HEK293 (cell line): ENCODE measurements at regions not wholly inside any gene's neighbourhood (a gene's known extent, or its start where the extent isn't known, plus 50 kb on each side); places are given as distances from the start of the nearest gene placed in this dataset.
"Not testable (repeated sequence)": the region's sequence is repeated elsewhere in the genome, so short reads cannot be mapped to it uniquely, and the experiment has no call there.

Experiments used
- CTCF ChIA-PET: fragments of 350-600 bp; formaldehyde crosslinking; extraction: SDS; loops from one replicate; lab custom pipeline; 2021; ENCODE audit warnings: antibody characterized with exemption; lab: Yijun Ruan, JAX
- POLR2A ChIA-PET: fragments of 300-600 bp; formaldehyde crosslinking; extraction: SDS; loops from one replicate; lab custom pipeline; 2020; ENCODE audit warnings: antibody characterized with exemption, inconsistent platforms; lab: Yijun Ruan, JAX
- H3K27ac ChIP-seq: fragments of 200-500 bp; sonication (Bioruptor generic); 2 replicates; pipeline ENCODE4 v1.5.1; 2014; ENCODE audit warnings: low read depth, low read length, control low read depth, inconsistent platforms; ENCODE audit errors: extremely low read depth
- H3K36me3 ChIP-seq, 2 experiments: fragments of 200-500 bp in 1 of 2; sonication (Bioruptor generic) in 1 of 2; 1 replicate in 1 of 2; 2 replicates in 1 of 2; pipeline ENCODE4 v1.5.1; 2014 to 2017; ENCODE audit warnings: inconsistent platforms in 2 of 2, low read length in 2 of 2; ENCODE audit not compliant: control insufficient read depth in 2 of 2, insufficient read depth in 1 of 2
- H3K4me1 ChIP-seq: fragments of 200-500 bp; sonication (Bioruptor generic); 2 replicates; pipeline ENCODE4 v1.5.1; 2014; ENCODE audit warnings: mild to moderate bottlenecking, low read length, inconsistent platforms; ENCODE audit not compliant: control insufficient read depth, insufficient read depth
- H3K4me3 ChIP-seq: 2 replicates; pipeline ENCODE4 v1.5.1; 2011; ENCODE audit warnings: low read depth, mild to moderate bottlenecking, control low read depth, low read length, moderate library complexity
- H3K9me3 ChIP-seq: fragments of 200-500 bp; sonication (Bioruptor generic); 2 replicates; pipeline ENCODE4 v1.5.1; 2014; ENCODE audit warnings: low read depth, low read length, inconsistent platforms; ENCODE audit not compliant: control insufficient read depth, insufficient read depth
- EGR2 ChIP-seq: fragments of 450-650 bp; formaldehyde crosslinking; IDR thresholded peaks from 2 replicates; pipeline ENCODE4 v1.5.1; 2016; ENCODE audit warnings: low read depth, missing biosample characterization, missing genetic modification characterization
- FEZF1 ChIP-seq: fragments of 450-650 bp; formaldehyde crosslinking; IDR thresholded peaks from 2 replicates; pipeline ENCODE4 v1.5.1; 2016; ENCODE audit warnings: missing biosample characterization, missing genetic modification characterization
- RBAK ChIP-seq: fragments of 450-650 bp; formaldehyde crosslinking; IDR thresholded peaks from 2 replicates; pipeline ENCODE4 v1.5.1; 2016; ENCODE audit warnings: missing biosample characterization, missing genetic modification characterization
- TRIM28 ChIP-seq: IDR thresholded peaks from 2 replicates; pipeline ENCODE4 v1.6.1; 2011; ENCODE audit warnings: low read length, control low read depth, borderline replicate concordance
- ZBTB8A ChIP-seq: fragments of 450-650 bp; formaldehyde crosslinking; IDR thresholded peaks from 2 replicates; pipeline ENCODE4 v1.5.1; 2016; ENCODE audit warnings: missing biosample characterization, missing genetic modification characterization
- ZEB2 ChIP-seq: fragments of 450-650 bp; formaldehyde crosslinking; IDR thresholded peaks from 2 replicates; pipeline ENCODE4 v1.5.1; 2016; ENCODE audit warnings: missing biosample characterization, missing genetic modification characterization
- ZFHX2 ChIP-seq: fragments of 450-650 bp; formaldehyde crosslinking; conservative IDR thresholded peaks from 2 replicates; pipeline ENCODE4 v1.5.1; 2016; ENCODE audit warnings: missing biosample characterization, missing genetic modification characterization
- ZNF114 ChIP-seq: fragments of 450-650 bp; formaldehyde crosslinking; IDR thresholded peaks from 2 replicates; pipeline ENCODE4 v1.5.0; 2017; ENCODE audit warnings: missing biosample characterization, missing genetic modification characterization
- ZNF169 ChIP-seq: fragments of 450-650 bp; formaldehyde crosslinking; IDR thresholded peaks from 2 replicates; pipeline ENCODE4 v1.5.1; 2016; ENCODE audit warnings: missing biosample characterization, missing genetic modification characterization
- ZNF18 ChIP-seq: fragments of 450-650 bp; formaldehyde crosslinking; IDR thresholded peaks from 2 replicates; pipeline ENCODE4 v1.5.1; 2016; ENCODE audit warnings: missing biosample characterization, missing genetic modification characterization
- ZNF184 ChIP-seq: fragments of 450-650 bp; IDR thresholded peaks from 2 replicates; pipeline ENCODE4 v1.5.1; 2018; ENCODE audit warnings: missing biosample characterization, mild to moderate bottlenecking, missing genetic modification characterization
- ZNF211 ChIP-seq: fragments of 450-650 bp; formaldehyde crosslinking; IDR thresholded peaks from 2 replicates; pipeline ENCODE4 v1.5.1; 2016; ENCODE audit warnings: low read depth, missing biosample characterization, missing genetic modification characterization
- ZNF391 ChIP-seq: fragments of 450-650 bp; formaldehyde crosslinking; IDR thresholded peaks from 2 replicates; pipeline ENCODE4 v1.5.1; 2016; ENCODE audit warnings: low read depth, missing biosample characterization, missing genetic modification characterization, borderline replicate concordance
- ZNF433 ChIP-seq: fragments of 450-650 bp; formaldehyde crosslinking; IDR thresholded peaks from 2 replicates; pipeline ENCODE4 v1.5.1; 2016; ENCODE audit warnings: missing biosample characterization, missing genetic modification characterization, low read depth
- ZNF521 ChIP-seq: fragments of 450-650 bp; formaldehyde crosslinking; IDR thresholded peaks from 2 replicates; pipeline ENCODE4 v1.5.1; 2017; ENCODE audit warnings: missing biosample characterization, mild to moderate bottlenecking, missing genetic modification characterization
- ZNF530 ChIP-seq: fragments of 450-650 bp; formaldehyde crosslinking; IDR thresholded peaks from 2 replicates; pipeline ENCODE4 v1.5.1; 2016; ENCODE audit warnings: low read depth, missing biosample characterization, missing genetic modification characterization
- ZNF623 ChIP-seq: fragments of 450-650 bp; formaldehyde crosslinking; IDR thresholded peaks from 2 replicates; pipeline ENCODE4 v1.5.1; 2016; ENCODE audit warnings: missing biosample characterization, missing genetic modification characterization
- ZNF654 ChIP-seq: fragments of 450-650 bp; formaldehyde crosslinking; IDR thresholded peaks from 2 replicates; pipeline ENCODE4 v1.5.1; 2016; ENCODE audit warnings: low read depth, missing biosample characterization, missing genetic modification characterization
- ZNF664 ChIP-seq: fragments of 450-650 bp; formaldehyde crosslinking; IDR thresholded peaks from 2 replicates; pipeline ENCODE4 v1.5.1; 2016; ENCODE audit warnings: missing biosample characterization, missing genetic modification characterization
- ZNF692 ChIP-seq: fragments of 450-650 bp; formaldehyde crosslinking; IDR thresholded peaks from 2 replicates; pipeline ENCODE4 v1.5.1; 2016; ENCODE audit warnings: missing biosample characterization, missing genetic modification characterization
- ZSCAN18 ChIP-seq: fragments of 450-650 bp; formaldehyde crosslinking; IDR thresholded peaks from 2 replicates; pipeline ENCODE4 v1.5.1; 2016; ENCODE audit warnings: missing biosample characterization, missing genetic modification characterization
- ZXDB ChIP-seq: fragments of 450-650 bp; formaldehyde crosslinking; IDR thresholded peaks from 2 replicates; pipeline ENCODE4 v1.5.1; 2016; ENCODE audit warnings: missing biosample characterization, missing genetic modification characterization

DNA sequence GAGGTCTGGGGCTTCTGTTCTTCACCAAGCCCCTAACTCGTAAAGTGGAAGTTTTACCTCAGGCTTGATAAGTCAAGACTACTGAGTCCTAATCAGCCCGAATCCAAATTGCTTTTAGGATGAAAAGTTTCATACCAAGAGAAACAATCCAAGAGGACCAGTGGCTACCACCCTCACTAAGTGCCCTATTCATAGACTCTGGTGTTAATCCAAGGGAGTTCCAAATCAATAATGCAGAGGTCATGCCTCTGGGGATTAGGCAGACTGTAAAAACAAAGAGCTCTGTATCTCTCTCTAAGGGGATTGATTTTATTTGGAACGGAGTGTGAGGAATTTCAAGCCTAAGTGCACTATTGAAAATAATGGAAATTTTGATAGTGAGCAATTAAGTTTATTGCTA, 76.3 kb upstream of the LMNTD1 start:
- ChIA-PET CTCF (interaction anchor here (1.0 kb wide), 1 partner anchor 10 kb away, joined by 5 read pairs; no protein-coding TSS in a partner anchor), POLR2A (no interaction called here)
- H3K4me3 ChIP-seq: no peak overlapping the region
- H3K27ac ChIP-seq: no peak overlapping the region
- TF ChIP-seq ZNF654 (tag by site-specific recombination) (no peak), ZNF18 (no peak), ZNF391 (tag by site-specific recombination) (no peak), ZNF623 (tag by site-specific recombination) (no peak), ZNF169 (tag by site-specific recombination) (no peak), ZNF521 (tag by site-specific recombination) (no peak), ZNF664 (tag by site-specific recombination) (no peak)
- no peaks in the 10 kb centered on the region for H3K36me3 ChIP-seq
- H3K4me1 ChIP-seq: no peaks in the 10 kb centered on the region
- H3K9me3 ChIP-seq: no peaks in the 10 kb centered on the region

DNA sequence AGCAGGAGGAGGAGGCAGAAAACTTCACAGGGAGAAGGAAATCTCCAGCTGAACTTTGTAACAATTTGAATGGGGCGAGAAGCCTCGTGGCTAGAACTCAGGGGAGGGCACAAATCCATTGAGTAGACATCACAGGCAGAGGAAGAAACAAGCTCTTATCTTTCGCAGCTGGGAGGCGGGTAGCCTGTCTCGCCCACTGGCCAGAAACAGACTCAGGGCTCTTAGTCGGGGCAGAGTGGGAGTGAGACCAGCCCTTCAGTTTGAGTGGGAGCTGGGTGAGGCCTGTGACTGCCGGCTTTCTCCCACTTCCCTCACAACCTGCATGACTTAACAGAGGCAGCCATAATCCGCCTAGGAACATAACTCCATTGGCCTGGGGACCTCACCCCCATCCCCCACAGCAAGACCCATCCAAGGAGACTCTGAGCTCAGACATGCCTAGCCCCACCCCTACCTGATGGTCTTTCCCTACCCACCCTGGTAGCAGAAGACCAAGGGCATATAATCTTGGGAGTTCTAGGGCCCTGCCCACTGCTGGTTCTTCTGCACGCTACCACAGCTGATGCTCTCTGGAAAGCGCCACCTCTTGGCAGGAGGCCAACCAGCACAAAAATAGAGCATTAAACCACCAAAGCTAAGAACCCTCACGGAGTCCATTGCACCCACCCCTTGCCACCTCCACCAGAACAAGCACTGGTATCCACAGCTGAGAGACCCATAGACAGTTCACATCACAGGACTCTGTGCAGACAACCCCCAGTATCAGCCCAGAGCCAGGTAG, 77.8 kb upstream of the LMNTD1 start:
- H3K9me3 ChIP-seq, H3K36me3 ChIP-seq, CTCF ChIA-PET, POLR2A ChIA-PET, H3K4me1 ChIP-seq, H3K4me3 ChIP-seq, H3K27ac ChIP-seq: not testable (repeated sequence)
- TF ChIP-seq ZFHX2 (tag by site-specific recombination) (peak; percentile 86), EGR2 (tag by site-specific recombination) (peak; percentile 91)

DNA sequence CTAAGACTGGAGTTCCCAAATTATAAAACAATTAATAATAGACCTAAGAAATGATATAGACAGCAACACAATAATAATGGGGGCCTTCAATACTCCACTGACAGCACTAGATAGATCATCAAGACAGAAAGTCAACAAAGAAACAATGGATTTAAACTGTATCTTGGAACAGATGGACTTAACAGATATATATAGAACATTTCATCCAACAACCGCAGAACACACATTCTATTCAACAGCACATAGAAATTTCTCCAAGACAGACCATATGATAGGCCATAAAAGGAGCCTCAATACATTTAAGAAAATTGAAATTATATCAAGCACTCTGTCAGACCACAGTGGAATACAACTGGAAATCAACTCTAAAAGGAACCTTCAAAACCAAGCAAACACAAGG, 80.1 kb upstream of the LMNTD1 start:
- H3K36me3 ChIP-seq, POLR2A ChIA-PET, H3K9me3 ChIP-seq, H3K4me1 ChIP-seq, H3K4me3 ChIP-seq, H3K27ac ChIP-seq: not testable (repeated sequence)
- CTCF ChIA-PET: interaction anchor here (1.0 kb wide), 1 partner anchor 197 kb away, joined by 4 read pairs; no protein-coding TSS in a partner anchor

GRCh38 chr12:25637752-25638151, 84.7 kb upstream of the LMNTD1 start:
- Histone ChIP-seq H3K4me3 (no peak overlapping the region), H3K9me3 (no peaks in the 10 kb centered on the region), H3K36me3 (no peaks in the 10 kb centered on the region), H3K4me1 (no peaks in the 10 kb centered on the region), H3K27ac (no peak overlapping the region)
- TF ChIP-seq ZNF692 (tag by site-specific recombination): no peak
- TF ChIP-seq ZNF184 (tag by site-specific recombination): no peak
- no peak for TF ChIP-seq ZNF530 (tag by site-specific recombination)
- TF ChIP-seq ZSCAN18 (tag by site-specific recombination): no peak
- TF ChIP-seq FEZF1 (tag by site-specific recombination): no peak
- no peak for TF ChIP-seq ZEB2 (tag by site-specific recombination)
- TF ChIP-seq TRIM28: no peak
- no peak for TF ChIP-seq ZBTB8A (tag by site-specific recombination)
- no peak for TF ChIP-seq ZNF211 (tag by site-specific recombination)
- TF ChIP-seq ZNF433: no peak
- TF ChIP-seq ZNF114 (tag by site-specific recombination): no peak
- no peak for TF ChIP-seq RBAK (tag by site-specific recombination)
- no peak for TF ChIP-seq ZNF623 (tag by site-specific recombination)
- no peak for TF ChIP-seq ZXDB (tag by site-specific recombination)
- ChIA-PET CTCF (no interaction called here), POLR2A (no interaction called here)
